GM12873 (cell line): ENCODE measurements at regions not wholly inside any gene's neighbourhood (a gene's known extent, or its start where the extent isn't known, plus 50 kb on each side); places are given as distances from the start of the nearest gene placed in this dataset.

Experiments
- TF ChIP-seq, protein P1 (sequence below): IDR thresholded peaks from 2 replicates; pipeline ENCODE4 v1.5.1; 2012; ENCODE audit warnings: low read depth, mild to moderate bottlenecking, moderate library complexity, low read length, control low read depth; ENCODE audit not compliant: insufficient read depth; ENCODE audit errors: missing control alignments

DNA sequence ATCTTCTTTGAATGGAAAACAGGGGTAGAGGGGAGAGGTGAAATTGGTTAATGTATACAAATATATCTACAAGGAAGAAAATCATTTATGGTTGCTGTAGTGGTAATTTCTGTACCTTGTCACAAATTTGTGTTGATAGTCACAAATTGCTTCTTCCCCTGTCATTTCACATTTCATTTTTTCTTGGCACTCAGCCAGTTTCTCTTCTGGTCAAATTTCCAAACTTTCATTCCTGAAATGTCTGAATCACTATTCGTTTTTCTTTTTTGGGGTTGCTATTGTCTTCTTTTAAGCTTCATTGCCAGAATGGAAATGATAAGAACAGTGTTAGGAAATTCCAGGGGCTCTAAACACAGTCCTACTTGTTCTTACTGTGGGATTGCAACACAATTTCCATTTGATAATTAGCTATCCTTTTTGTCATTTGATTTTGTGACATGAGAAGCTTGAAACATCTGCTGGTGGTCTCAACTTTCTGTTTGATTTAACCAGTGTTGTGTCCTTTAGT lies 136.0 kb upstream of the GCFC2 start:
- TF ChIP-seq, protein P1, sequence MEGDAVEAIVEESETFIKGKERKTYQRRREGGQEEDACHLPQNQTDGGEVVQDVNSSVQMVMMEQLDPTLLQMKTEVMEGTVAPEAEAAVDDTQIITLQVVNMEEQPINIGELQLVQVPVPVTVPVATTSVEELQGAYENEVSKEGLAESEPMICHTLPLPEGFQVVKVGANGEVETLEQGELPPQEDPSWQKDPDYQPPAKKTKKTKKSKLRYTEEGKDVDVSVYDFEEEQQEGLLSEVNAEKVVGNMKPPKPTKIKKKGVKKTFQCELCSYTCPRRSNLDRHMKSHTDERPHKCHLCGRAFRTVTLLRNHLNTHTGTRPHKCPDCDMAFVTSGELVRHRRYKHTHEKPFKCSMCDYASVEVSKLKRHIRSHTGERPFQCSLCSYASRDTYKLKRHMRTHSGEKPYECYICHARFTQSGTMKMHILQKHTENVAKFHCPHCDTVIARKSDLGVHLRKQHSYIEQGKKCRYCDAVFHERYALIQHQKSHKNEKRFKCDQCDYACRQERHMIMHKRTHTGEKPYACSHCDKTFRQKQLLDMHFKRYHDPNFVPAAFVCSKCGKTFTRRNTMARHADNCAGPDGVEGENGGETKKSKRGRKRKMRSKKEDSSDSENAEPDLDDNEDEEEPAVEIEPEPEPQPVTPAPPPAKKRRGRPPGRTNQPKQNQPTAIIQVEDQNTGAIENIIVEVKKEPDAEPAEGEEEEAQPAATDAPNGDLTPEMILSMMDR: no peak

DNA sequence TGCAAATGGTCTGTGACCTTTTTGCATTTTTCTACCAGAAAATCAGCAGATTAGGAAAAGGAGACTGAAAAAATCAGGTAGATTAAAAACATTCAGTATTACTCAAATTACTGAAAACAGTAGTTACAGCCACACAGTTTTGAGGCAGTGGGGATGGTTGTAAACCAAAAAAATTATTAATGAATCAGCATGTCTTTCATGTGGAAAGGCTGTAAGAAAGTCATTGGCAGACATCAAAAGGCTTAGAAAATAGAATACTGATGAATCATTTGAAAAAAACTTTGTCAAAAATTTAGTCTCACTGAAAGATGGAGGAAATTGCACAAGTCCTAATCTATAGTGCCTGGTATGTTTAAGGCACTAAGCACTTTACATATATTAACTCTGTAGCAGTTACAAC lies 133.9 kb upstream of the GCFC2 start:
- TF ChIP-seq, protein P1: no peak

DNA sequence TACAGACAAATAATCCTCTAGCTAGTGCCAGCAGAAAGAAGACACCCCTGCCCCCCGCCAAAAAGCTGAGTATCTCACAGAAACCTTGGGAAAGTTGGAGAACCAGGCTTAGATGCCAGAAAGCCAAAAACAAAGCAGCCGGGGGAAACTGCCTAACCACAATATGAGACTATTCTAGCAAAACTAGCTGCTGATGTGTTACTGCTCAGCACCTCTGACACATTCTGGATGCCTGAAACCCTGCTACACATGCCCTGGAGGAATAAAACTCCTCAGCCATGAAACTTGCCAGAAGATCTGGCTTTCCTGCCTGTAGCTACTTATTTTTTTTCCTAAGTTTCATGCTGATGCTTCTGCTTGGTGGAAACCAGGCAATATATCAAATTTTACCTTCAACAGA lies 122.7 kb upstream of the GCFC2 start:
- TF ChIP-seq, protein P1: no peak

DNA sequence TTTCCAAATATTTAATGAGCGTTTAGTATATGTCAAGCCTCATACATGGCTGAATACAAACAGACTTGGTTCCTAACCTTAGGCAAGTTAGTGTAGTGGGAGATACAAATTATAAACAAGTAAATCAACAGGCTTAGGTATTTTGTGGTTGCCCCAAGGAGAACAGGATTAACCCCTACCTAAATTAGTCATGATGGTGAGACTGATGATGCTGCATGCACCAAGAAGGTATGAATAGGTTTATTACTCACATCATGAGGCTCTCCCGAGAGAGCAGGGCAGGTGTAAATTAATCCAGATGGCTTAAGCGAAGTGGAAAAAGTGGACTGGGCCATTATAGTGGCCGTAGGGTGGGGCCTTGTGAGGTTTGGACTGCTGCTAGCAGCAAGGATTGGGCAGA lies 118.1 kb upstream of the GCFC2 start:
- TF ChIP-seq, protein P1: no peak

DNA sequence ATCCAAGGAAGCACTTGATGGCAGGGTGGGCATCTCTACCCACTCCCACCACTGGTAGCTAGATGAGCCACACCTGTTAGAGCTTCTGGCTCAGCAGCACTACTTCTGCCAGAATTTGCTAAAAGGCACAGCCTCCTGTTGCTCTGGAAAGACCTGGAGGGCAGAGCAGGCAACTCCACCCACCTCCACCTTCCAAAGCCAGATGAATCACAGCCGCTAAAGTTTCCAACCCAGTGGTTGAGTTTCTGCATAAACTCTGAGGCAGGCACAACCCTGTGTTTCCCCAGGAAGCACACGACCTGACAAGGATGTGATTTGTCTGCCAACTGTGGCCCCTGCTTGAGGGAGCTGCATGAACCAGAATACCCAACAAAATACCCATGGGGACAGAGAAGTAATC lies 111.6 kb upstream of the GCFC2 start:
- TF ChIP-seq, protein P1: no peak

DNA sequence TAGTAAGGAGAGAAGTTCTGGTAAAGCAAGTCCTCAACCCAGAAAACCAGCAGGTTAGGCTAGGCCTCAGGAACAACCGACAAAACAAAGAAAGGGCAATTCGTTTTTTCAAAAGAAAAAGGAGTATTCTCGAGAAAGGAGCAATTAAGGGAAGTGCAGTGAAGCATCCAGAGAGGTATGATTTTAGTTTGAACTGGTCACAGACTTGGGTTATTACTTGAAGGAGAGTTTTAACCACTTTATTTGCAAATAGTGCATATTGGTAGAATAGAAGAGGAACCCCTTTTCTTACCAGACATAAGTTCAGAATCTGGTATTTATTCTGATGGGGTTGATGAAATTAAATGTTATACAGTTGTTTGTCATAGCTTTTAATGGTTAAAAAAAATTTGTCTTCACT lies 110.0 kb upstream of the GCFC2 start:
- TF ChIP-seq, protein P1: no peak

DNA sequence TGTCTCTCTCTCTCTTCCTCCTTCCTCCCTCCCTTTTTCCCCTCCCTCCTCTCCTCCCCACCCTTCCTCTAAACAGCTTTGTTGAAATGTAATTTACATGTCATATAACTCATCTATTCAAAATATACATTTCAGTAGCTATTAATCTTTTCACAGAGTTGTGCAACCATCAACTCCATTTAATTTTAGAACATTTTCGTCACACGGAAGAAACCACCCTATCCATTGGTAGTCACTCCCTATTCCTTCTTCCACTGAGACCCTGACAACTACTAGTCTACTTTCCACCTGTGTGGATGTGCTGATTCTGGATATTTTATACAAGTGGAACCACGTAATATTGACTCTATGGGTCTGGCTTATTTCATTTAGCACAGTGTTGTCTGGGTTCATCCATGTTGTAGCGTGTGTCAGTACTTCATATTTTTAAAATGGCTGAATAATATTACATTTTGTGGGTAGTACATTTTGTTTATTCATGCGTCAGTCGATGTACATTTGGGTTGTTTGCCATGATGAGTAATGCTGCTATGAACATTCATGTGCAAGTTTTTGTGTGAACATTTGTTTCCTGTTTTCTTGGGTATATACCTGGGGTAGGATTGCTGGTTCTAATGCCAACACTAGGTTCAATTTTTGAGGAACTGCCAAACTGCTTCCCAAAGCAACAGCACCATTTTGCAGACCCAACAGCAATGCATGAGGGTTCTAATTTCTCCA lies 100.1 kb upstream of the GCFC2 start:
- TF ChIP-seq, protein P1: no peak
